Keratinocyte (primary cell): ENCODE measurements at regions not wholly inside any gene's neighbourhood (a gene's known extent, or its start where the extent isn't known, plus 50 kb on each side); places are given as distances from the start of the nearest gene placed in this dataset.
"Not testable (repeated sequence)": the region's sequence is repeated elsewhere in the genome, so short reads cannot be mapped to it uniquely, and the experiment has no call there.

ENCODE experiments used
- DNase-seq: peaks from one replicate; pipeline ENCODE4 v3.0.0-alpha.2; 2011; ENCODE audit warnings: low read depth, missing footprints, low spot score
- FAIRE-seq: peaks from 2 replicates; lab custom pipeline; 2011; peaks lifted over from hg19 to GRCh38; lab: Jason Lieb, UNC
- H2AFZ ChIP-seq: 2 replicates; pipeline ENCODE4 v1.6.0; 2012; ENCODE audit warnings: low read length, control low read depth, inconsistent platforms; ENCODE audit not compliant: control insufficient read depth
- H3K27ac ChIP-seq: 2 replicates; pipeline ENCODE4 v1.5.1; 2011; ENCODE audit warnings: low read length; ENCODE audit not compliant: control insufficient read depth, insufficient read depth
- H3K27me3 ChIP-seq: 3 replicates; pipeline ENCODE4 v1.6.0; 2011; ENCODE audit warnings: low read length; ENCODE audit not compliant: control insufficient read depth, insufficient read depth; ENCODE audit errors: extremely low read depth
- H3K36me3 ChIP-seq, 2 experiments: 2 replicates in 1 of 2; 3 replicates in 1 of 2; pipeline ENCODE4 v1.5.1; 2011; ENCODE audit warnings: low read length in 2 of 2, mild to moderate bottlenecking in 1 of 2; ENCODE audit not compliant: control insufficient read depth in 2 of 2, insufficient read depth in 2 of 2; ENCODE audit errors: extremely low read depth in 1 of 2
- H3K4me1 ChIP-seq: 3 replicates; pipeline ENCODE4 v1.5.1; 2011; ENCODE audit warnings: low read length; ENCODE audit not compliant: control insufficient read depth, insufficient read depth; ENCODE audit errors: extremely low read depth
- H3K4me2 ChIP-seq: 3 replicates; pipeline ENCODE4 v1.6.0; 2011; ENCODE audit warnings: low read depth, low read length; ENCODE audit not compliant: control insufficient read depth, insufficient read depth; ENCODE audit errors: extremely low read depth
- H3K4me3 ChIP-seq, 3 experiments: fragments of 200-600 bp in 1 of 3; sonication (generic) in 1 of 3; 2 replicates in 2 of 3; 3 replicates in 1 of 3; pipeline ENCODE4 v1.5.1; 2011 to 2016; ENCODE audit warnings: low read length in 3 of 3, mild to moderate bottlenecking in 3 of 3, control low read depth in 2 of 3, inconsistent platforms in 1 of 3, low read depth in 1 of 3, mixed read lengths in 1 of 3, mixed run types in 1 of 3, moderate library complexity in 1 of 3; ENCODE audit not compliant: control insufficient read depth in 2 of 3, insufficient read depth in 2 of 3; ENCODE audit errors: extremely low read depth in 1 of 3
- H3K79me2 ChIP-seq: 2 replicates; pipeline ENCODE4 v1.6.0; 2012; ENCODE audit warnings: low read length; ENCODE audit not compliant: control insufficient read depth, insufficient read depth
- H3K9ac ChIP-seq: 3 replicates; pipeline ENCODE4 v1.6.0; 2011; ENCODE audit warnings: low read length; ENCODE audit not compliant: control insufficient read depth, insufficient read depth; ENCODE audit errors: extremely low read depth
- H3K9me1 ChIP-seq: 3 replicates; pipeline ENCODE4 v1.6.0; 2011; ENCODE audit warnings: low read length; ENCODE audit not compliant: control insufficient read depth, insufficient read depth; ENCODE audit errors: extremely low read depth
- H3K9me3 ChIP-seq: 2 replicates; pipeline ENCODE4 v1.5.1; 2012; ENCODE audit warnings: low read depth, low read length; ENCODE audit not compliant: control insufficient read depth
- H4K20me1 ChIP-seq: 3 replicates; pipeline ENCODE4 v1.6.0; 2011; ENCODE audit warnings: low read length; ENCODE audit not compliant: control insufficient read depth, insufficient read depth; ENCODE audit errors: extremely low read depth
- EZH2 ChIP-seq: IDR thresholded peaks from one replicate; pipeline ENCODE4 v1.6.1; 2012; ENCODE audit warnings: inconsistent platforms, mild to moderate bottlenecking, low read length, moderate library complexity
- dilution Hi-C: fragments of 300-500 bp; cut with MboI; formaldehyde crosslinking; loops from one replicate; pipeline ENCODE4 v1.7.0; 2020; ENCODE audit warnings: low sequenced_read_pairs; ENCODE audit not compliant: extremely low pct_ligation_motif_present
- TF ChIP-seq, protein P1 (sequence below), 3 experiments: IDR thresholded peaks in 1 of 3; conservative IDR thresholded peaks in 1 of 3; optimal IDR thresholded peaks in 1 of 3; 2 replicates in 2 of 3; 3 replicates in 1 of 3; pipeline versions ENCODE3 to v1.5.1; 2011; ENCODE audit warnings: low read length in 3 of 3, mild to moderate bottlenecking in 3 of 3, moderate library complexity in 2 of 3, control low read depth in 1 of 3, inconsistent platforms in 1 of 3; ENCODE audit not compliant: insufficient read depth in 2 of 3; ENCODE audit errors: extremely low read depth in 1 of 3

DNA sequence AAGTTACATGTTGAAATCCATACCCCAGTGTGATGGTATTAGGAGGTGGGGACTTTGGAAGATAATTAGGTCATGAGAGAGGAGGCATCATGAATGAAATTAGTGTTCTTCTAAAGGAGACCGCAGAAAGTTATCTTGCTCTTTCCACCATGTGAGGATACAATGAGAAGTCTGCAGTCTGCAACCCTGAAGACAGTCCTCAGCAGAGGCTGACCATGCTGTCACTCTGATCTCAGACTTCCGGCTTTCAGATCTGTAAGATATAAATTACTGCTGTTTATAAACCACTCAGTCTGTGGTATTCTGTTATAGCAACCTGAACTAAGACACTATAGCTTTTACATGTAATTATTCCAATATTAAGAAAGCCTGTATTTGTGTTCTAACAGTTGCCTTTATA lies 116.7 kb upstream of the CES5A start:
- Histone ChIP-seq H3K4me3 (no peak overlapping the region), H2AFZ (no peak overlapping the region), H3K9me1 (no peaks in the 10 kb centered on the region), H3K27ac (no peak overlapping the region), H3K4me1 (no peaks in the 10 kb centered on the region), H4K20me1 (no peaks in the 10 kb centered on the region), H3K36me3 (no peaks in the 10 kb centered on the region), H3K4me2 (no peak overlapping the region), H3K79me2 (no peaks in the 10 kb centered on the region), H3K9ac (no peak overlapping the region), H3K27me3 (no peaks in the 10 kb centered on the region), H3K9me3 (no peaks in the 10 kb centered on the region)
- DNase-seq (no peak), FAIRE-seq (no peak)
- TF ChIP-seq, protein P1, sequence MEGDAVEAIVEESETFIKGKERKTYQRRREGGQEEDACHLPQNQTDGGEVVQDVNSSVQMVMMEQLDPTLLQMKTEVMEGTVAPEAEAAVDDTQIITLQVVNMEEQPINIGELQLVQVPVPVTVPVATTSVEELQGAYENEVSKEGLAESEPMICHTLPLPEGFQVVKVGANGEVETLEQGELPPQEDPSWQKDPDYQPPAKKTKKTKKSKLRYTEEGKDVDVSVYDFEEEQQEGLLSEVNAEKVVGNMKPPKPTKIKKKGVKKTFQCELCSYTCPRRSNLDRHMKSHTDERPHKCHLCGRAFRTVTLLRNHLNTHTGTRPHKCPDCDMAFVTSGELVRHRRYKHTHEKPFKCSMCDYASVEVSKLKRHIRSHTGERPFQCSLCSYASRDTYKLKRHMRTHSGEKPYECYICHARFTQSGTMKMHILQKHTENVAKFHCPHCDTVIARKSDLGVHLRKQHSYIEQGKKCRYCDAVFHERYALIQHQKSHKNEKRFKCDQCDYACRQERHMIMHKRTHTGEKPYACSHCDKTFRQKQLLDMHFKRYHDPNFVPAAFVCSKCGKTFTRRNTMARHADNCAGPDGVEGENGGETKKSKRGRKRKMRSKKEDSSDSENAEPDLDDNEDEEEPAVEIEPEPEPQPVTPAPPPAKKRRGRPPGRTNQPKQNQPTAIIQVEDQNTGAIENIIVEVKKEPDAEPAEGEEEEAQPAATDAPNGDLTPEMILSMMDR (optimal IDR thresholded peaks at IDR 0.05 in 1 of 3, IDR thresholded peaks at IDR 0.05 in 1 of 3, conservative IDR thresholded peaks at IDR 0.05 in 1 of 3; ENCODE audit: extremely low read depth in 1 of 3, insufficient read depth in 2 of 3, low read length in 3 of 3): no peak
- no peak for TF ChIP-seq EZH2
- dilution Hi-C loops: no loop called here

DNA sequence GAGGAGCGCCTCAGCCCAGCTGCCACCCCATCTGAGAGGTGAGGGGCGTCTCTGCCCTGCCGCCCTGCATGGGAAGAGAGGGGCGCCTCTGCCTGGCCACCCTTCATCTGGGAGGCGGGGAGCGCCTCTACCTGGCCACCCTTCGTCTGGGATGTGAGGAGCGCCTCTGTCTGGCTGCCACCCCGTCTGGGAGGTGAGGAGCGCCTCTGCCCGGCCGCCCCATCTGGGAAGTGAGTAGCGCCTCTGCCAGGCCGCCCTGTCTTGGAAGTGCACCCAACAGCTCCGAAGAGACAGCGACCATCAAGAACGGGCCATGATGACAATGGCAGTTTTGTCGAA lies 114.4 kb upstream of the CES5A start:
- Histone ChIP-seq H3K36me3 (no peaks in the 10 kb centered on the region), H3K9me3 (no peaks in the 10 kb centered on the region), H3K9ac (no peak overlapping the region), H3K27ac (no peak overlapping the region), H3K4me2 (no peak overlapping the region), H3K9me1 (no peaks in the 10 kb centered on the region), H3K4me3 (no peak overlapping the region), H3K27me3 (no peaks in the 10 kb centered on the region), H3K4me1 (no peaks in the 10 kb centered on the region), H4K20me1 (no peaks in the 10 kb centered on the region), H2AFZ (no peak overlapping the region), H3K79me2 (no peaks in the 10 kb centered on the region)
- TF ChIP-seq EZH2: no peak
- TF ChIP-seq, protein P1 (optimal IDR thresholded peaks at IDR 0.05 in 1 of 3, IDR thresholded peaks at IDR 0.05 in 1 of 3, conservative IDR thresholded peaks at IDR 0.05 in 1 of 3; ENCODE audit: extremely low read depth in 1 of 3, insufficient read depth in 2 of 3, low read length in 3 of 3): no peak
- dilution Hi-C loops: no loop called here
- DNase-seq: no peak
- no peak for FAIRE-seq

DNA sequence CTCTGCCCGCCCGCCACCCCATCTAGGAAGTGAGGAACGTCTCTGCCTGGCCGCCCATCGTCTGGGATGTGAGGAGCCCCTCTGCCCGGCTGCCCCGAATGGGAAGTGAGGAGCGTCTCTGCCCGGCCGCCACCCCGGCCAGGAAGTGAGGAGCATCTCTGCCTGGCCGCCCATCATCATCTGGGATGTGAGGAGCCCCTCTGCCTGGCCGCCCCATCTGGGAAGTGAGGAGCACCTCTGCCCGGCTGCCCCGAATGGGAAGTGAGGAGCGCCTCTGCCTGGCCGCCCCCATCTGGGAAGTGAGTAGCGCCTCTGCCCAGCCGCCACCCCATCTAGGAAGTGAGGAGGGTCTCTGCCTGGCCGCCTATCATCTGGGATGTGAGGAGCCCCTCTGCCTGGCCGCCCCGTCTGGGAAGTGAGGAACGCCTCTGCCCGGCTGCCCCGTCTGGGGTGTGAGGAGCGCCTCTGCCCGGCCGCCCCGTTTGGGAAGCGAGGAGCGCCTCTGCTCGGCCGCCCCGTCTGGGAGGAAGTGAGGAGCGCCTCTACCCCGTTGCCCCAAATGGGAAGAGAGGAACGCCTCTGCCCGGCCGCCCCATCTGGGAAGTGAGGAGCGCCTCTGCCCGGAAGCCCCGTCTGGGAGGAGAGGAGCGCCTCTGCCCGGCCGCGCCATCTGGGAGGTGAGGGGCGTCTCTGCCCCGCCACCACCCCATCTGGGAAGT lies 113.8 kb upstream of the CES5A start:
- H3K27ac ChIP-seq, H4K20me1 ChIP-seq, FAIRE-seq, H3K79me2 ChIP-seq, H3K27me3 ChIP-seq, H3K4me2 ChIP-seq, H2AFZ ChIP-seq, H3K4me1 ChIP-seq, dilution Hi-C loops, H3K9me3 ChIP-seq, H3K36me3 ChIP-seq, H3K9me1 ChIP-seq, H3K4me3 ChIP-seq, H3K9ac ChIP-seq, DNase-seq: not testable (repeated sequence)
